K562 (cell line): ENCODE measurements at regions not wholly inside any gene's neighbourhood (a gene's known extent, or its start where the extent isn't known, plus 50 kb on each side); places are given as distances from the start of the nearest gene placed in this dataset.

ENCODE experiments used
- ATAC-seq: fragments of 200-7000 bp; cut with Tn5 transposase; 3 replicates; pipeline ENCODE4 v1.9.1; 2020; ENCODE audit warnings: moderate library complexity
- BruUV-seq: library from RNA; stranded (reverse); fragments of 400-500 nt; replicated peaks from 2 replicates; lab custom pipeline; 2021; lab: Mats Ljungman, UMichigan
- CTCF ChIA-PET: fragments of 300-600 bp; formaldehyde crosslinking; extraction: SDS; loops from one replicate; lab custom pipeline; 2021; ENCODE audit warnings: low intra/inter-chr PET ratio; lab: Yijun Ruan, JAX
- POLR2A ChIA-PET: fragments of 300-600, 350-650 bp; sonication (Branson Sonifier 250); formaldehyde crosslinking; extraction: SDS; loops from one replicate; lab custom pipeline; 2021; ENCODE audit warnings: antibody characterized with exemption, inconsistent platforms; lab: Yijun Ruan, JAX
- DNase-seq, 4 experiments: peaks; one replicate each; pipeline versions ENCODE4 v3.0.0 to v3.0.0-alpha.2; 2011 to 2018; ENCODE audit warnings: low spot score in 3 of 4, mixed read lengths in 3 of 4; ENCODE audit errors: extremely low read depth in 1 of 4
- FAIRE-seq: peaks from 2 replicates; lab custom pipeline; 2011; peaks lifted over from hg19 to GRCh38; lab: Jason Lieb, UNC
- H2AFZ ChIP-seq: 2 replicates; pipeline ENCODE4 v1.6.0; 2011; ENCODE audit warnings: low read depth, low read length, control low read depth, inconsistent platforms
- H3K27ac ChIP-seq: fragments of 200-600 bp; 3 replicates; pipeline ENCODE4 v1.8.0; 2011; ENCODE audit warnings: low read depth, mild to moderate bottlenecking, control low read depth, inconsistent platforms, low read length, moderate library complexity, mixed read lengths; ENCODE audit errors: extremely low read depth
- H3K27me3 ChIP-seq, 2 experiments: fragments of 300-600 bp in 1 of 2; 2 replicates in 1 of 2; 3 replicates in 1 of 2; pipeline versions ENCODE4 v1.6.0 to v1.8.0; 2011; ENCODE audit warnings: inconsistent platforms in 2 of 2, low read length in 2 of 2, mild to moderate bottlenecking in 1 of 2, mixed read lengths in 1 of 2, moderate library complexity in 1 of 2; ENCODE audit not compliant: control insufficient read depth in 2 of 2, insufficient read depth in 2 of 2
- H3K36me3 ChIP-seq: fragments of 300-600 bp; 3 replicates; pipeline ENCODE4 v1.8.0; 2011; ENCODE audit warnings: mild to moderate bottlenecking, low read length, inconsistent platforms; ENCODE audit not compliant: control insufficient read depth, insufficient read depth
- H3K4me1 ChIP-seq, 2 experiments: fragments of 200-600 bp in 1 of 2; replicated peaks in 1 of 2; 2 replicates in 1 of 2; 3 replicates in 1 of 2; pipeline versions ENCODE4 v1.5.1 to v1.8.0; 2011; ENCODE audit warnings: inconsistent platforms in 2 of 2, low read length in 2 of 2, mild to moderate bottlenecking in 1 of 2, mixed read lengths in 1 of 2, moderate library complexity in 1 of 2; ENCODE audit not compliant: control insufficient read depth in 2 of 2, insufficient read depth in 2 of 2
- H3K4me2 ChIP-seq: 2 replicates; pipeline ENCODE4 v1.6.1; 2011; ENCODE audit warnings: low read length, control low read depth, inconsistent platforms, mixed read lengths; ENCODE audit not compliant: insufficient read depth
- H3K4me3 ChIP-seq: fragments of 200-600 bp; sonication (generic), shearing (Covaris generic); 2 replicates; pipeline ENCODE4 v1.5.1; 2016; ENCODE audit warnings: control low read depth, inconsistent platforms
- H3K79me2 ChIP-seq: fragments of 200-600 bp; 3 replicates; pipeline ENCODE4 v1.8.0; 2011; ENCODE audit warnings: low read length, inconsistent platforms; ENCODE audit not compliant: control insufficient read depth, insufficient read depth
- H3K9ac ChIP-seq, 2 experiments: 2 replicates each; pipeline versions ENCODE4 v1.6.0 to v1.6.1; 2011; ENCODE audit warnings: low read depth in 2 of 2, low read length in 2 of 2, control low read depth in 1 of 2, inconsistent platforms in 1 of 2, mild to moderate bottlenecking in 1 of 2, mixed read lengths in 1 of 2; ENCODE audit not compliant: insufficient read depth in 1 of 2
- H3K9me1 ChIP-seq: one replicate; pipeline ENCODE4 v1.6.0; 2011; ENCODE audit warnings: inconsistent platforms, mild to moderate bottlenecking, low read length, moderate library complexity; ENCODE audit not compliant: control insufficient read depth, insufficient read depth
- H3K9me3 ChIP-seq: replicated peaks from 2 replicates; pipeline ENCODE4 v1.5.1; 2011; ENCODE audit warnings: low read depth, low read length, inconsistent platforms; ENCODE audit not compliant: control insufficient read depth, insufficient read depth
- H4K20me1 ChIP-seq: replicated peaks from 2 replicates; pipeline ENCODE4 v1.6.1; 2011; ENCODE audit warnings: low read length, inconsistent platforms, mixed read lengths; ENCODE audit not compliant: control insufficient read depth, insufficient read depth
- CBFB ChIP-seq: sonication (generic); formaldehyde crosslinking; IDR thresholded peaks from 2 replicates; pipeline ENCODE4 v1.4.0; 2020; ENCODE audit warnings: mild to moderate bottlenecking, missing genetic modification reagents
- LARP7 ChIP-seq: fragments of 450-650 bp; IDR thresholded peaks from 2 replicates; pipeline ENCODE4 v1.6.1; 2016
- NBN ChIP-seq: fragments of 450-650 bp; IDR thresholded peaks from 2 replicates; pipeline ENCODE4 v1.6.1; 2016; ENCODE audit warnings: low read depth, mild to moderate bottlenecking
- POLR3G ChIP-seq: IDR thresholded peaks from 2 replicates; pipeline ENCODE4 v1.6.1; 2011; ENCODE audit not compliant: insufficient read length, insufficient replicate concordance; ENCODE audit errors: extremely low read depth
- PPARD ChIP-seq: fragments of 250-450 bp; sonication (Bioruptor Pico); IDR thresholded peaks from 2 replicates; pipeline ENCODE4 v1.8.0; 2022; ENCODE audit warnings: inconsistent platforms, mild to moderate bottlenecking, moderate library complexity
- SNRNP70 ChIP-seq: fragments of 200-400 bp; formaldehyde crosslinking; optimal IDR thresholded peaks from 2 replicates; pipeline ENCODE3; 2017; ENCODE audit warnings: low read depth, low read length
- ZNF140 ChIP-seq: fragments of 250-450 bp; sonication (Bioruptor Pico); IDR thresholded peaks from 2 replicates; pipeline ENCODE4 v1.8.0; 2021; ENCODE audit warnings: moderate library complexity, mild to moderate bottlenecking, inconsistent platforms
- ZNF584 ChIP-seq: fragments of 200-800 bp; sonication (Bioruptor generic); IDR thresholded peaks from 2 replicates; pipeline ENCODE4 v1.6.1; 2016; ENCODE audit warnings: low read depth, mild to moderate bottlenecking, missing genetic modification characterization, missing compliant biosample characterization
- ZNF79 ChIP-seq: fragments of 250-450 bp; sonication (Bioruptor Pico); IDR thresholded peaks from 2 replicates; pipeline ENCODE4 v1.4.0; 2020; ENCODE audit warnings: low read depth, mild to moderate bottlenecking, moderate library complexity
- WGBS: fragments of 100-300 bp; shearing (Covaris generic); methylation state at CpG from one replicate; pipeline ENCODE4 v1.1.6; 2016; ENCODE audit warnings: low coverage, mixed read lengths; ENCODE audit not compliant: insufficient coverage; ENCODE audit errors: missing lambda C conversion rate; 5-methylcytosine and 5-hydroxymethylcytosine counted together
- in situ Hi-C: fragments of 300-500 bp; cut with MboI; formaldehyde crosslinking; loops from 4 replicates; pipeline ENCODE4 v1.15.0; 2018; ENCODE audit warnings: inconsistent platforms, mixed read lengths
- intact Hi-C: fragments of 100-400 bp; cut with micrococcal nuclease; formaldehyde crosslinking; loops from 2 replicates; pipeline ENCODE4 v1.14.2; 2022
- TF ChIP-seq, protein P1 (sequence below): fragments of 250-450 bp; sonication (Bioruptor Pico); IDR thresholded peaks from 2 replicates; pipeline ENCODE4 v1.8.0; 2021; ENCODE audit warnings: borderline replicate concordance, mild to moderate bottlenecking, moderate library complexity; ENCODE audit not compliant: poor library complexity, severe bottlenecking
- TF ChIP-seq, protein P2 (sequence below): fragments of 200-800 bp; sonication (Bioruptor generic); IDR thresholded peaks from 2 replicates; pipeline ENCODE4 v1.6.1; 2017; ENCODE audit warnings: missing genetic modification characterization, missing compliant biosample characterization
- TF ChIP-seq, protein P3 (sequence below): fragments of 450-650 bp; IDR thresholded peaks from 2 replicates; pipeline ENCODE4 v1.6.1; 2017; ENCODE audit warnings: antibody characterized with exemption
- TF ChIP-seq, protein P4 (sequence below): fragments of 250-450 bp; sonication (Bioruptor Pico); IDR thresholded peaks from 2 replicates; pipeline ENCODE4 v1.8.0; 2022; ENCODE audit warnings: inconsistent platforms

DNA sequence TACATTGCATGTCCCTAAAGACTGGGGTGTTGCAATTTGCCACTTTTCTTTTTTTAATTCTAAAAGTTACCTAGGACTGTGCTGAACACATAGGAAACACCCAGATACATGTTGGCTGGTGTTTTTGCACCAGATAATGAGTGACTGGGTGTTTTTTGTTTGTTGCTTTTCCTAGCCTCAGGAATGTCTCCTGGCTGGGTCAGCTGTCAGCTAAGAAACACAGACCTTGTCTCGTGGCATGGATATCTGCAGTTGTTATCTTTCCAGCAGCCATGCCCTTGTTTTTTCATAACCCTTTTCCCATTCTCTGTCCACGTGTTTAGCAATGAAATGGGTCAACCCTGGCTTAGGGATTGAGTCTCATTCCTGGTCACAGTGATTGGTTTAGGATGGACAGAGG lies 433.9 kb upstream of the ZMIZ1 start (continued):
- TF ChIP-seq, protein P1, sequence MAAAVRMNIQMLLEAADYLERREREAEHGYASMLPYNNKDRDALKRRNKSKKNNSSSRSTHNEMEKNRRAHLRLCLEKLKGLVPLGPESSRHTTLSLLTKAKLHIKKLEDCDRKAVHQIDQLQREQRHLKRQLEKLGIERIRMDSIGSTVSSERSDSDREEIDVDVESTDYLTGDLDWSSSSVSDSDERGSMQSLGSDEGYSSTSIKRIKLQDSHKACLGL (CRISPR knock-in tag), result no peak

DNA sequence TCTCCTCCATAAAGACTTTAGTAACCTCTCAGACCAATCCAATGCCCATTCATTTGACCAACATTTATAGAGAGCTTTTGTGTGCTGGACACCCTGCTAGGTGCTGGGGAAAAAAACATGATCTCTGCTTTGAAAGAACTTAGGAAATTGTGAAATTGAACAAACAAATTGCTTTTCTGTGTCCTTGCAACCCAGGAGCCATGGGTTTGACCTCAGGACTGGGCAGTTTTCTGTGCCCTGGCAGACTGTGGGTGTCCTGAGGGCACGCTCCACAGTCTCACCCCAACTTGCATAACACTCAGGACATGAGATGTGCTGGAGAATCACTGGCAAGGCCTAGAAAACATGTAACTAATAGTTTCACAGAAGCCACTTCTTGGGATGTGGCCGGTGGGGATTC lies 429.1 kb upstream of the ZMIZ1 start:
- no peak for ATAC-seq
- in situ Hi-C loops, result no loop called here
- TF ChIP-seq, protein P2, sequence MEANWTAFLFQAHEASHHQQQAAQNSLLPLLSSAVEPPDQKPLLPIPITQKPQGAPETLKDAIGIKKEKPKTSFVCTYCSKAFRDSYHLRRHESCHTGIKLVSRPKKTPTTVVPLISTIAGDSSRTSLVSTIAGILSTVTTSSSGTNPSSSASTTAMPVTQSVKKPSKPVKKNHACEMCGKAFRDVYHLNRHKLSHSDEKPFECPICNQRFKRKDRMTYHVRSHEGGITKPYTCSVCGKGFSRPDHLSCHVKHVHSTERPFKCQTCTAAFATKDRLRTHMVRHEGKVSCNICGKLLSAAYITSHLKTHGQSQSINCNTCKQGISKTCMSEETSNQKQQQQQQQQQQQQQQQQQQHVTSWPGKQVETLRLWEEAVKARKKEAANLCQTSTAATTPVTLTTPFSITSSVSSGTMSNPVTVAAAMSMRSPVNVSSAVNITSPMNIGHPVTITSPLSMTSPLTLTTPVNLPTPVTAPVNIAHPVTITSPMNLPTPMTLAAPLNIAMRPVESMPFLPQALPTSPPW (CRISPR knock-in tag), result no peak
- TF ChIP-seq NBN (no peak), PPARD (CRISPR knock-in tag) (no peak), ZNF584 (no peak), SNRNP70 (no peak), ZNF140 (CRISPR knock-in tag) (no peak), ZNF79 (CRISPR knock-in tag) (no peak), CBFB (CRISPR knock-in tag) (no peak), LARP7 (no peak), POLR3G (no peak)
- TF ChIP-seq, protein P3, sequence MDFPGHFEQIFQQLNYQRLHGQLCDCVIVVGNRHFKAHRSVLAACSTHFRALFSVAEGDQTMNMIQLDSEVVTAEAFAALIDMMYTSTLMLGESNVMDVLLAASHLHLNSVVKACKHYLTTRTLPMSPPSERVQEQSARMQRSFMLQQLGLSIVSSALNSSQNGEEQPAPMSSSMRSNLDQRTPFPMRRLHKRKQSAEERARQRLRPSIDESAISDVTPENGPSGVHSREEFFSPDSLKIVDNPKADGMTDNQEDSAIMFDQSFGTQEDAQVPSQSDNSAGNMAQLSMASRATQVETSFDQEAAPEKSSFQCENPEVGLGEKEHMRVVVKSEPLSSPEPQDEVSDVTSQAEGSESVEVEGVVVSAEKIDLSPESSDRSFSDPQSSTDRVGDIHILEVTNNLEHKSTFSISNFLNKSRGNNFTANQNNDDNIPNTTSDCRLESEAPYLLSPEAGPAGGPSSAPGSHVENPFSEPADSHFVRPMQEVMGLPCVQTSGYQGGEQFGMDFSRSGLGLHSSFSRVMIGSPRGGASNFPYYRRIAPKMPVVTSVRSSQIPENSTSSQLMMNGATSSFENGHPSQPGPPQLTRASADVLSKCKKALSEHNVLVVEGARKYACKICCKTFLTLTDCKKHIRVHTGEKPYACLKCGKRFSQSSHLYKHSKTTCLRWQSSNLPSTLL, result no peak
- TF ChIP-seq, protein P4, sequence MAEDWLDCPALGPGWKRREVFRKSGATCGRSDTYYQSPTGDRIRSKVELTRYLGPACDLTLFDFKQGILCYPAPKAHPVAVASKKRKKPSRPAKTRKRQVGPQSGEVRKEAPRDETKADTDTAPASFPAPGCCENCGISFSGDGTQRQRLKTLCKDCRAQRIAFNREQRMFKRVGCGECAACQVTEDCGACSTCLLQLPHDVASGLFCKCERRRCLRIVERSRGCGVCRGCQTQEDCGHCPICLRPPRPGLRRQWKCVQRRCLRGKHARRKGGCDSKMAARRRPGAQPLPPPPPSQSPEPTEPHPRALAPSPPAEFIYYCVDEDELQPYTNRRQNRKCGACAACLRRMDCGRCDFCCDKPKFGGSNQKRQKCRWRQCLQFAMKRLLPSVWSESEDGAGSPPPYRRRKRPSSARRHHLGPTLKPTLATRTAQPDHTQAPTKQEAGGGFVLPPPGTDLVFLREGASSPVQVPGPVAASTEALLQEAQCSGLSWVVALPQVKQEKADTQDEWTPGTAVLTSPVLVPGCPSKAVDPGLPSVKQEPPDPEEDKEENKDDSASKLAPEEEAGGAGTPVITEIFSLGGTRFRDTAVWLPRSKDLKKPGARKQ (CRISPR knock-in tag), result no peak

More for the DNA sequence above, 429.1 kb upstream of the ZMIZ1 start:
- Histone ChIP-seq H3K4me1 (no peaks in the 10 kb centered on the region), H3K4me2 (no peak overlapping the region), H3K9ac (no peak overlapping the region), H3K79me2 (no peaks in the 10 kb centered on the region), H3K27me3 (no peaks in the 10 kb centered on the region), H2AFZ (no peak overlapping the region), H3K9me3 (no peaks in the 10 kb centered on the region), H3K27ac (no peak overlapping the region), H3K4me3 (no peak overlapping the region), H4K20me1 (no peaks in the 10 kb centered on the region), H3K36me3 (no peaks in the 10 kb centered on the region), H3K9me1 (no peaks in the 10 kb centered on the region)
- ChIA-PET POLR2A (interaction anchor here (0.7 kb wide), 1 partner anchor 20 kb away, joined by 3 read pairs; no protein-coding TSS in a partner anchor), CTCF (no interaction called here)
- WGBS, result 0% methylated on average over 2 of the region's 2 CpGs
- DNase-seq (no peak), FAIRE-seq (no peak)
- no TSS peak for BruUV-seq
- intact Hi-C loops, result no loop called here
